MV-4-11 (cell line): ENCODE measurements at regions not wholly inside any gene's neighbourhood (a gene's known extent, or its start where the extent isn't known, plus 50 kb on each side); places are given as distances from the start of the nearest gene placed in this dataset.

Source experiments
- DNase-seq: peaks from one replicate; lab custom pipeline; 2025; lab: John Stamatoyannopoulos, UW

DNA sequence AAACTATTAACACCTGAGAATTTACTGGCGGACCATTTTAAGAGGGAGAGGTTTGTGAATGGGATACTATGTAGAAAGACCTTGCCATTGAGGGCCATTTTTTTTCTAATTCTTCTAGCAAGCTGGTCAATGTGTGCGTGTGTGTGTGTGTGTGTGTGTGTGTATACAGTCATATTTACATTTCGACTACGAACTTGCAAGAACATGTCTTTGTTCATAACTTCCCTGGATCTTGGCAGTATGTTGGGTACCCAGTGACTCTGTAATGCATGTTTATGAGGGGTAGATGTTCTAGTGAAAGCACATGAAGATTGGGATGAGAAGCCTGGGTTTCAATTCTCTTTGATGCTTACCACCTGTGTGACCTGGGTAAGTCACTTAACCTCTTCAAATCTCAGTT is 133.6 kb downstream of the UBE2E3 start:
- DNase-seq = no peak

DNA sequence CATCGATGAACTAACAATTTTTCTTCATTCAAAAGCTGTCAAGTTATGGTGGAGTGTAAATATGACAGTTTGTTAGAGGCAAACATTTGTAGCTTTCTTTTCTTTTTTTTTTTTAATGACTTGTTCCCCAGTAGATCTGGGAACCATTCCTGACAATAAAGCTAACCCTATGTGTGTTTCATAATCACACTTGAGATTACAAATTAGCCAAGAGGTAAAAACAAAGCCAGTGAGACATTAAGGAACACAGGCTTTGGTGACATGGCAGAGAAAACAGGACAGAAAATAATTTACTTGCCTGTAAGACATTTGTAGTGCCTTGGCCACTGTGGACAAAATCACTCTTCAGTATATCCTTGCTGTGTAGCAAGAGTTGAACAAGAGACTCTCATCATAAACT is 135.9 kb downstream of the UBE2E3 start:
- DNase-seq = no peak

DNA sequence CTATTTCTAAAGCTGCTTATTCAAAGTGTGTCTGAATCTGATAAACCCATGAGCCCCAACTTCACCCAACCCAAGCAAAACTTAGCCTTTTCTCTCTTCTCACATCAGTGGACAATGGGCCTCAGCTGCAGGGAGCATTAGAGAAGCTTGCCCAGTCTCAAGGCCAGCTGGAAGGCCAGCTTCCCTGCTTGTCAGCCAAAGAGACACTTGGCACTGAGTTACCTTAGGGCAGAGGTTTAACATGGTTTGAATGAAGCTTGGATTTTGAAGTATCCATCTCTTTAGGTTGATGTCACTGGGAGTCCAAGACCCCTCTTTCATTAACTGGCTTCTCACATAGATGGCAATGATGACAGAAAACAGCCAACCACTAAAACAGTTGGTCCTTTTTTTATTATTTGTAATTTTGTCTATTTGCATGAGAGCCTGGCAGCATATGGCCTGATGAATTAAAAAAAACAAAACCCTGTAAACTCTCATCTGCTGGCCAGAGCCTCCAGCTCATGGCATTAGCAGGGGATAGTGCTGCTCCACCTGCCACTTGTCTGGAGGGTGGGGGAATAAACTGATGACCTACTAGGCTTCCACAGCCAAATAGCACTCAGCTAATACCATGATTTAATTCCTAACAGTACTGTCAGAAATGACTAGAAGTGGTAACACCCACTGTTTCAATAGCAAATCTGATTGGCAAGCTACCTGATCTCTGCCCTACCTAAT is 137.0 kb downstream of the UBE2E3 start:
- DNase-seq = no peak

DNA sequence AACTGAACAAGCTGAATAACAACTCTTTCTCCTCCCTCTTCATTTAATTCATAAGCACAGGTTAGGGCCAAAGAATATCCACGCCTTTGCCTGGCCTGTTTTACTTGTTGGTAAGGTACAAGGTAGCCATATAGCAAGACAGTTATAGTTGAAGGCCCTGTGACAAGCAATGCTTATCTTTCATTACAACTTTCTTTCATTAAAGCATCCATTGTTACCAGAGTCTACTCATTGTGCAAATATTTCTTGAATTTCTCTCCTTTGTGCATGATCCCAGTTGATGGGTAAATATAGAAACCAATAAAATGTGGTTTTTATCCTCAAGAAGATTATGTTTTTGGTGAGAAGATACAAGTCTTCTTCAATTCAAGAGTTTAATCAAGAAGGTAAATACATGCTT is 140.2 kb downstream of the UBE2E3 start:
- no peak for DNase-seq

DNA sequence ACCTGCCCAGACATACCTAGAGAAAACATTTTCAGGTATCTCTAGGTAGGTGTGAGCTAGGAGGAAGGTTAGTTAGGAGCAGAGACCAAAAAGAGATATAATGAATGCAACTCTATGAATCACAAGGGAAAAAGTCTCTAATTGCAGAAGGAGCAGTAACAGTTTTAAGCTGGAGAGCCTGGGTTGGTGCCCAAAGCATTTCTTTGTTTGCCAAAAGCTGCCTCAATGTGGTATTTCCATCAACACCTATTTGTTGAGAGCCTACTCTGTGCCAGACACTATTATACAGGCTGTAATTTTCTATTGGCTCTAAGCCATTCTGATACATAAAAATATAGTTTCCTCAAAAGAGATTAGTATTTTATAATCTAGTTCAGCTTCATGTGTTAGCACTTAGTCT is 141.6 kb downstream of the UBE2E3 start:
- DNase-seq = no peak

DNA sequence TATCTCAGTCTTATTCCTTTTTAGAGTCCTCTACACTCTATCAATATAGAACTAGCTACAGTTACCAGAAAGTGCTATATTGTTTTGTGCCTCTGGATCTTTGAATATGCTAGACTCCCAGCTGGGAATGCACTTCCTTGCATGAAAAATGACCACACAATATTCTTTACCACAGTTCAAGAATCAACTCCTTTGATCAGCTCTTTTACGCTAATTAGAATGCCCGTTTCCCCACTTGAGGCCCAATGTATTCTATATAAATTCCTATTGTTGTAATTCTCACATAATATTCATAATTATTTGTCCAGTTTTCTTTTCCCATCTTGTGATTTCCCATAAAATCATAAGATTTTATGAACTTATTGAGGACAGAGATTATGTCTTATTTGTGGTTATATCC is 142.2 kb downstream of the UBE2E3 start:
- DNase-seq = no peak

DNA sequence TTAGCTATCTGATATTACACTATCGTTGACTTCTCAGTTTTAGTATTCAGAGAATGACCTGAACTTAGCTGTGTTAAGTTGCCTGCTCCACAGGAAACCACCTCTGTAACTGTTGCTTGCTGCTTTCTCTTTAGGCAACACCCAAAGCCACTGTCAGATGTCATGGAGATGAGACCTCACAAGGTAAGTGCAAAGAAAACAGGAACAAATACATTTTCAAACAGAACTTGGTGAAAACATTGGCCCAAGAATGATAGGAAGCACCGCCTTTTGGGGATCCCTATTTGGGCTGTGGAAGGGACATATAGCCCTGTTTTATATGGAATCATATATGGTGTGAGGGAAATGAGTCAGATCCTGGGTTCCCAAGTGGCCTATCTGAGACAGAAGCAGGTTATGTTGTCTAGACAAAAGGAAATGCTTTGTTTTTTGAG is 143.4 kb downstream of the UBE2E3 start:
- DNase-seq = peak; percentile 57

DNA sequence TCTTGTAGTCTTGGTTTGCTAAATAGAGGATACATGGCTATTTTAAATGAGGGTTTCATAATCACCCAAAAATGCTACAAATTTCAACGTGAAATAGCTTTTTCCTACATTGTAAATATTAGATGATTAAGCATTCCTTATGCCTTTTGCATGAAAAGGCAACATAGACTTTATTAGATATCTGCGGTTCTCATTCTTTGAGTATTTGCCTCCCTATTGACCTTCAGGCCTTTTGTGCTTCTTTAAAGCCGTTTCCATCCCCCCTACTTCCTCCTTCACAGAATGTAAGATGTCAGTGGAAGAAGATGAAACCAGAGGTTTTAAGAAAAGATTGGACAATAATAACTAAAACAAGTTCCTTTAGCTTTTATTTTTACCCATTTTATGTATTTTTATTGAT is 144.1 kb downstream of the UBE2E3 start:
- DNase-seq = peak; percentile 42

DNA sequence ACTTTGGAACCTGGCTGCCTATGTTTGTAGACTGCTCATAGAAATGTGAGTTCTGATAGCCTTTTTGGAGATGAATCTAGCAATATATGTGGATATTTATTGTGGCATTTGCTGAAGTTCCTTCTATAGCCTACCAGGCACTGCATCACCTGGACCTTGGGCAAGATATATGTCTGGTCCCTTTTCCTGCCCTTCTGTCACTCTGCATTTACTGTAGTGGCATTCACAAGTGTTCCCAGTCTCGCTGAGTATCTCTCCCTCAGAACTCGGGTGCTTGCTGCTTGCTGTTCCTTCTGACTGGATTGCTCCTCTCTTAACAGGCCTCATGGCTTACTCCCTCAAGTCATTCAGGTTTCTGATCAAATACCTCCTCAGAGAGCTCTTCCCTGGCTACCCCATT is 145.0 kb downstream of the UBE2E3 start:
- DNase-seq = no peak

DNA sequence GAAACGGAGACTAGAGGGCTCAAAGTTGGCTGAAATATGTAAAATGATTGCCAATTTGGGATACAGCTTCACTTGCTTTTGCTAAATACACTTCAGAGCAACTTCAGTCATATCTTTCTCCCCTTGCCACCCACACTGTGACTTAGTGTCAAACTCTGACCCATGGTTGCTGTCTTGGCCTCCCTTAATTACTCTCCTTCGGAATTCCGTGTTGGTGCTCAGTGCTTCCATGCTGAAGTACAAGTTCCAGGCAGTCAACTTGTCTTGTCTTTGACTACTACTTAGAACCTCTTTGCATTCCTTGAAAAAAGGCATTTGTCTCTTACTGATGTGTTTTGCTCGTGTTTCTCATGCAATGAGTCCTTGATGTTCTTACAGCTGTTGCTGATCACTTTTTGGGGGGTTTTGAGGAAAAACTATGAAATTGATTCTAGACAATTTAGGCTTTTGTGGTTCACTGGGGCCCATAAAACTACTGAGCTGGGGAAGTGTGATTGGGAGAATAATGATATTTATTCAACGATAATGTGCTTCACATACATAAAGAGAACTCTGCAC is 146.0 kb downstream of the UBE2E3 start:
- DNase-seq = no peak

DNA sequence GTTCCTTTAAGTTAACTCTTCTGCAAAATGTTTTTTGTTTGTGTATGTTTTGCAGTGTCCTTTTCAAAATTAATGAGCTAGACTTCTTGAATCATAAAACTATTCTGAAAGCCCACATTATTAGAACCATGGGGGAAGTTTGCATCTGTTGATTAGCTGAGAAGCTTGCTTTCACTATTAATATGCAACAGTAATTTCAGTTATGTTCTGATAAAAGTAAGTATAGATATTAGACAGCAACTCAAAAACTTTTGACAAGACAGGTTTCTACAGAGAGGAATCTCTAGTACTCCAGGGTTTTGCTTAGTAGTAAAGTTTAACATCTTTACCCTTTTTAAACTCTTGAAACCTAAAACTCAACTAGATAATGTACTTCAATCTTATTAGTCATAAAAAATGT is 147.8 kb downstream of the UBE2E3 start:
- DNase-seq = no peak

DNA sequence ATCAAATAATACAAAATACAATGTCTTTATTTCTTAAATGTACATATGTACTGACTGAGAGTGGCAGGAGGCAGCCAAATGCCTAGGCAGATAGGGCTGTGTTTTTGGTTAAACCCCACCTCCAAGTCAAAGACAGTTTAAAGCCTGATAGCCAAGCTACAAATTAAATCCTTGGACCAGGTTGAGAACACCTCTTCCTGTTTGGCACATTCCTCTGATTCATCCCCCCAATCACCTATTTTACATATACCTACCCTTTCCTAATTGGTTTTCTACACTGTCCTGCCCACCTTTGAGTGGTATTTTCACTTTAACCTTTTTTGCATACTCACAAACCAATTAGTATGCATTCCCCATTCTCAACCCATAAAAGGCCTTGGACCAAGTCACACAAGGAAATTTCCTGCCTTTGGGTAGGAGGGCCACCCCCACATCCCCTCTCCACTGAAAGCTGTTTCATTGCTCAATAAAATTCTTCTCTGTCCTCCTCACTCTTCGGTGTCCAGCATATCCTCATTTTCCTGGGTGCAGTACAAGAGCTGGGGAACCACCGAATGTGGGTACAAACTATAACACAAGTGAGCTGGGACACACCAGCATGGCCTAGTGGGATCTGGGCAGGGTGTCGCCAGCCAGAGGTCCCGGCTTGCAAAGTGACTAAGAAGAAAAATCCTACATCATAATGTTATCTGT is 149.1 kb downstream of the UBE2E3 start:
- no peak for DNase-seq

DNA sequence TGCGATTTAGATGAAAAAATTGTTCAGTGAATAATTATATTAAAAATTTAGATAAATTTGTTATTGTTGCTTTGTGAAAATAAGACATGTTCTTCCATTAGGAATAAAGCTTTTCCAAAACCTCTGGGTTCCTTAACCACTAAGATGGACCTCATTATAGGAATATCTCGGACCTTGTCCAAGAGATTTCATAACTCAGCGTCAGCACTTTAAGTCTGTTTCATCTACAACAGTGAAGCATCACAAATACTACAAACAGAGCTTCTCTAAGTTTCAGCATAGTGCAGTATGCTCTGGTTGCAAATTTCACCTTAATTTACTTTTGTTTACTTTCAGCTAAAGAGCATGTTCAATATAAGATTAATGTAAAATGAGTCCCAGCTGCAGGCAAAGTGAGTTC is 150.3 kb downstream of the UBE2E3 start:
- no peak for DNase-seq

DNA sequence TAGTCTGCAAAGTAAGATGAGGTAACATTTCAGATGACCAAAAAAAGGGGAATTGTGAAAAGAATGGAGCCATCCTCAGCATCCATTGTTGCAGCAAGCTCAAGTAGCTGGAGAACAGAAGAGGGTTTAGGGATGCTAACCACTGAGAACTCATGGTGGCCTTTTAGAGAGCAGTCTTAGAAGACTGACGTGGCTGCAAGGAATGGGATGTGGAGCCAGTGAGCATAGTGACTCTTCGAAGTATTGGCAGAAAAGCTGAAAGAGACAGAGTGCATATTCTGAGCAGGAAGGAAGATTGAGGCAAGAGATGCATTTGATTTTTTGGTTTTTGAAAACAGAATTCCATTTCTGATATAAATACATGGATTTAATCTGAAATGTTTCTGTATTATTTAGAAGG is 151.2 kb downstream of the UBE2E3 start:
- peak; percentile 25 for DNase-seq

DNA sequence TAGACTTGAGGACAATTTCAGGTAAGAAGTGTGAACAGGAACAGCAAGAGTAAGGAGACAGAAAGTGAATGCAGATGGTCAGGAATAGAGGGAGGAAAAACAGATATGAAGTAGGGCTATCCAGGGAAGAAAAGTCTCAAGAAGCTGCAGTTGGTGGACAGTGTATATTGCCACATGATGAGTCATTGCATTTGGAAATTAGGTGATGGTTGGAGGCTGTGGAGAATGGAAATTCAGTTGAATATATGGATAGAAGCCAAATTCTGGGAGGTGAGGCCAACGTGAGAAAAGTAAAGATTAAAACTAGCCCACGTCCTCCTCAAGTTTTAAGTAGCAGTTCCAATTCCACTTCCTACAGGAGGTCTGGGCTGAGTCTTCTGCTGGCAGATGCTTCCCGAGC is 158.4 kb downstream of the UBE2E3 start:
- DNase-seq = no peak

DNA sequence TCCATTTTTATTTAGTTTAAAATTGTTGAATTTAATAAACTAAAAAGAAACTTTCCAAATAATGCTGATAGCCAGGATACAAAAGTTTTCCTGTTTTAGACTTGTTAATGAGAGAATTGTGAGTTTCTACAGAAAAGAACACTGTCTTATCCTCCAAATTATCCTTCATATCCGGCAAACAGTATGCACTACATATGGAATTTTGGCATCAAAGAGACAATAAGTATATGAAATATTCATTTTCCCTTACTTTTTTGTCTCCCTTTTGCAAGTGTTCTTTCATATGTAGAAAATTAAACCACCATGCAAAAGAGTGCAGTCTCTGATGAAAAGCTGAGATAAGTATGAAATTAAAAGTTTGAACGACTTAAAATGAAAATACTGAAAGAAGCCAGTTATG is 159.4 kb downstream of the UBE2E3 start:
- no peak for DNase-seq

DNA sequence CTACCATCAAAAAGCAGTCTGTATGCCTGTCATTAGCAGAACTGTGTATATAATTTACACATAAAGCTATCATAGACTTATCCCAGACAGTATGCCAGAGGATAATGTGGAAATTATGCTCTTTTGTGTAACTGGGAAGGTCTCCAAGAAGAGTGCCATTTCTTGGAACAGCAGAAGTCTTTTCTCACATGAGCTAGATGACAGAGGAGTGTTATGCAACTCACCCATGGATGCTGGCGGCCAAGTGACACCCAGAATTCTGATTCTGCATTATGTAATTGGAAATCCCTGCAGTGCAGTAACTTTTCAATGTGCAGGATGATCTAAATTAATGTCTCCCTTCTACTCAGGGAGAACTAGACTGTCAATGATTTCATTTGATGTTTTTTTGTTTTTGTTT is 160.0 kb downstream of the UBE2E3 start:
- peak; percentile 11 for DNase-seq

DNA sequence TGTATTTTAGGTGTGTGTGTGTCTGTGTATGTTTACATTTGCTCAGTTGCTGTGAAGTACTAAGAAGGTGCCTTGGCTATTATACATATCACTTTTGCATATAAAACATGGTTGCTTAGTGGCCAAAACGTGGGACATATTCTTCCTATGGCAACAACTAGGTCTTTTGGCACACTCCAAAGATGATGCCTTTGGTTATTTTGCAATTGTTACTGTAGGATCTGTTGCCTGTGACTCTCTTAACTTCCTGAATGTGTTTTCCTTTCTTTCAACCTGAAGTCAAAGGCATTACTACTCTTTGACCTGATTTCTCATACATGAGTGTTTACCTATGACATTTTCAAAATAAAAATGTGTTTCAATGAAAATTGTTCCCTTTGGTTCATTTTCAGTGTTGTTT is 160.5 kb downstream of the UBE2E3 start:
- DNase-seq = no peak

DNA sequence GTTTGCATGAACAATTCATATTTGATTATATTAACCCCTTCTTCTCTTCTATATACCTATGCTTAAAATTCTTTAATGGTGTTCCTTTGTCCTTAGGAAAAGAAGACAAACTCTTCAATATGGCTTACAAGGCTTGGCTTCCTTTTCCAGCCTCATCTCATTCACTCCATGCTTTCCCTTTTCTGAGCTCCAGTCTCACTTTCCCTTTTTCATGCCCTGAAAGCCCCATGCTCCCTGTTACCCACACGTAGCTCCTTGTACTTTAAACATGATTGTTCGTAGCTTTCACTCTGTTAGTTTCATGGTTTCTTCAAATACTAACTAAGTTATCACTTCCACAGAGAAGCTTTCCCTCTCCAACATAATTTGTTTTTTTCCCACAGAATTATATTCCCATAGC is 161.3 kb downstream of the UBE2E3 start:
- no peak for DNase-seq

DNA sequence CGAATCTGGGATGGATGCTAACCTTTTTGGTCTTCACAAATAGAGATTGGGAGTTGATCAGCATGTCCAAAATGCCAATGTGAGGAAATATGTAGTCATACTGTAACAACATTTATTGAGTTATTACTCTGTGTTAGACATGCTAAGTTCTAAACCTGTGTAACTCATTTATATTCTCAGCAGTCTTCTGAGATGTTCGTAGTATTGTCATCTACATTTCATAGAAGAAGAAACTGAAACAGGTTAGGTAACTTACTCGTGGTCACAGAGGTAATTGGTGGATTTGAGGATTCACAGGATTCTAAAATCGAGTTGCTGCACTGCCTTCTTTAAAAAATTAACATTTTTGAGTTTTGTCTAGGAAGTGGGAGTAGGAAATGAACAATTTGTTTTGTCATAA is 162.1 kb downstream of the UBE2E3 start:
- DNase-seq = no peak

DNA sequence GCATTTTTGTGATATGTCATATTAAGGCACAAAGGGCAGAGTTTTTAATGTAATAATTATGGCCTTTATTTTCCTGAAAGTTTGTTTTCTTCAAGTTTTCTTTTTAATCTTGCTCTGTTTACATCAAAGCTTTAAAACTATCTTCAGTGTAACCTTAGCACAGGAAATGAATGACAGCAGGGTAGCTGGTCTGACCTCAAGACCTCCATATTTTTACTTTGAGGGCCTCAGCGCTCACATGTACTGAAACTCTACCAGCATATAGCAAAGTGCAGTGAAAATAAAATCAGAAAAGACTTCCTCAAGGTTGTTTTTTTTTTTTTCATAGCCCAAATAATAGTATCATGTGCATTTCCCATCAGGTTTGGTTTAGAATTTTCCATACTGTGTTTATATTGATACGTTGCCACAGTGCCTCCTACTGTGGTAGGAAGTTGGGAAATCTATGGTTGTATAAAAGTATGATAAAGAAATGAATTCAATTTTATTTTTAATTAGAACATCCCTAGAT is 163.4 kb downstream of the UBE2E3 start:
- DNase-seq = no peak

DNA sequence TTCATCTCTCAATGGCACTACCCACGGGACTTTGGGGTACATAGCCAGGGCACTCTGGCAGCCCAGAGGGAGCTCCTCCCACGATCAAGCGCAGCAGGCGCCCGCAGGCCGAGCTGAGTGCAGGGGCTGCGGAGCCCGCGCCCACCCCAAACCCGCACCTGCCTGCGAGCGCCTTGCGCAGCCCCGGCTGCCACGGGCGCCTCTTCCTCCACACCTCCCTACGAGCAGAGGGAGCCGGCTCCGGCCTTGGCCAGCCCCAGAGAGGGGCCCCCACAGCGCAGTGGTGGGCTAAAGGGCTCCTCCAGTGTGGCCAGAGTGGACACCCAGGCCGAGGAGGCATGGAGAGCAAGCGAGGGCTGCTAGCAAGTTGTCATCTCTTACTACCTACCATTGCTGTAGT is 165.2 kb downstream of the UBE2E3 start:
- no peak for DNase-seq

DNA sequence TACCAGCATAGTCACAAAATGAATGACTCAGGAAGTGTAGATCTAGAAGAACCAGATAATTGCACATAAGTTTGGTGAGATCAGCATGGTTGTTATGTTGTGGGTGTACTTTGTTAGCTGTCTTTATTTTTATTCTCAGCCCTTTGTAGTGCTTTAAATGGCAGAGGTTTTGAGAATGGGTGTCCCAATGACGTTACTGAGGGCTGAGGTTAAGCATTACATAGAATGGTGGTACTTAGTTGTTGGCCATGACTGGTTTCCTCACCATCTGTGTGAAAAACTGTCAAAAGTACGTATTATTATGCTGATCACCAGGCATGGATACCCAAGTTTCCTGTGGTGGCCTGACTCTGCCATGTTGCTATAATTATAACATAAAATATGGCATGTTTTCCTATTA is 165.8 kb downstream of the UBE2E3 start:
- no peak for DNase-seq
